Thyroid gland (tissue), 4 donors: ENCODE measurements at regions not wholly inside any gene's neighbourhood (a gene's known extent, or its start where the extent isn't known, plus 50 kb on each side); places are given as distances from the start of the nearest gene placed in this dataset.

Experiments used
- CTCF ChIP-seq, 6 experiments: fragments of 200-600 bp in 3 of 6; fragments of 450-650 bp in 3 of 6; sonication (generic) in 3 of 6; IDR thresholded peaks; one replicate each; pipeline ENCODE4 v1.5.1; 2016 to 2019; ENCODE audit warnings: antibody characterized with exemption in 6 of 6, mild to moderate bottlenecking in 2 of 6, inconsistent platforms in 1 of 6, moderate library complexity in 1 of 6
- POLR2A ChIP-seq, 2 donors: fragments of 450-650 bp; IDR thresholded peaks; one replicate each; pipeline ENCODE4 v1.6.1; 2017; ENCODE audit warnings: antibody characterized with exemption in 2 of 2, mild to moderate bottlenecking in 2 of 2, moderate library complexity in 1 of 2

GRCh38 chr11:26847459-26847858, 125.6 kb upstream of the SLC5A12 start:
- TF ChIP-seq POLR2A (IDR thresholded peaks at IDR 0.05) (no peak), CTCF (IDR thresholded peaks at IDR 0.05) (no peak)
